Hematopoietic multipotent progenitor cell treated with erythropoietin and hydrocortisone succinate and interleukin-3 and kit ligand, for 8 days (in vitro differentiated cells): ENCODE measurements at regions not wholly inside any gene's neighbourhood (a gene's known extent, or its start where the extent isn't known, plus 50 kb on each side); places are given as distances from the start of the nearest gene placed in this dataset.

Experiments
- DNase-seq: peaks from one replicate; pipeline ENCODE4 v3.0.0-alpha.2; 2015

- no peak for DNase-seq
Measured at GRCh38 chr4:55175779-55176231, 50.4 kb upstream of the KDR start.

DNA sequence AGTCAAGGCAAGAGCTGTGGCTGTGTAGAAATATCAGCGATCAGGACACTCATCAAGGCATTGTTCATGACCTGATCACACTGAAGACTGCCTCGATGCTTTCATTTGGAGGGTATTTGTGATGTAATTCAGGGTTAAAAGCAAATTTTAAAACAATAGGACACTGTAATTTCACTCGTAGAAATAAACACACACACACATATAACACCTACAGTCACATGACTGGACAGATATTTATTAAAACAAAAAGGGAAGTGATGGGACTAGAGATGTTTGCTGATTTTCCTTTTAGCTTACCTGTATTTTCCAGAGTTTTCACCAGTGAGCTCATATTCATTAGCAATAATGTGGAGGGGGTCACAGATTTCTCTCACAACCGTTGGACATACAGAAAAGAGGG, 51.1 kb upstream of the KDR start:
- no peak for DNase-seq

DNA sequence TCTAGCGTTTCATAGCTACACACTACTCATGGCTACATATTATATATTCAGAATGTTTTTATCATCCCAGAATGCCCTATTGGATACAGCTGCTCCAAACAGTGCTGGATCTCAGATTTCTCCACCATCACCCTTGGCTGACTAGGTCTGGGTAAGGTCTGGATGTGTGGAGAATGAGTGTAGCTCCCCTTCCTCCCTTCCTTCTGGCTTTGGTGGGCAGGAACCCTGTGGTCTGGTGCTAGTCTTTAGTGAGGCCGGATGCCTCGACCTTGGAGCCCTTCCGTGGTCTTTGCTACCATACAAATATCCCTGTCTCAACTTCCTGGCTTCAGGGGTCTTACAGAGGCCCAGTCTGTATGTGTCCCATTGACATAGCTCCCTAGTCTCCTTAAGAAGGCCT, 52.1 kb upstream of the KDR start:
- DNase-seq = no peak

DNA sequence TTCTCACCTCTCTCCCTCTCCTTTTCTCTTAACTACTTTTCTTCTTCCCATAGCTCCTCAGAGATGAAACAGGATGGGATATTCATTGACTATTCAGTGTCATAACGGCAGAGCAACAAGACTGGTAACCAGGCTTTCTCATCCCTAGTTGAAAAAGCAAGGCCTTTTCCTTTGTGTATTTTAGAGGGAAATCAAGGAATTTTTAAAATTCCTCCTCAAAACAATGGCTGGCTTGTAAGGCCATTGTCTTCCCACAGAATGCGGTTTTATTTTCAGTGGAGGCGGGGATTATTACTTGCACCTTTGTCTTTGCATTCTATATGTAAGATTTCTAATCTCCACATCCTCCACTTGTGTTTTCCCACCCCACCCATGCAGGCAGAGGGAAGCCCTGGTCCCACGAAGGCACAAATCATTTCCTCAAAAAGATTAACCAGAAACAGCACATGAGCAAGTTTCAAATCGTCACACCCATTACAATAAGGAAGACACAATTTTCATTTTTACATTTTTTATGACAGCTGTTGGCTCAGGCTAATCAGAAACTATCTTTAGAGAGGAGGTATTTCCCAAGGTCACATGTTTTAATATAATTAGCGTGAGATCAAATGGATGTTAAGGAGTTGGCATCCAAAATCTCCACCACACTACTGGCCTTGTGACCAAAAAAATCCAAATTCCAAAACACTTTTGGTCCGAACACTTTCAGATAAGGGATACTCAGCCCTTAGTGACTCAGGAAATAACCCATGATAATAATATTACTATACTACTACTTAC, 53.0 kb upstream of the KDR start:
- no peak for DNase-seq

DNA sequence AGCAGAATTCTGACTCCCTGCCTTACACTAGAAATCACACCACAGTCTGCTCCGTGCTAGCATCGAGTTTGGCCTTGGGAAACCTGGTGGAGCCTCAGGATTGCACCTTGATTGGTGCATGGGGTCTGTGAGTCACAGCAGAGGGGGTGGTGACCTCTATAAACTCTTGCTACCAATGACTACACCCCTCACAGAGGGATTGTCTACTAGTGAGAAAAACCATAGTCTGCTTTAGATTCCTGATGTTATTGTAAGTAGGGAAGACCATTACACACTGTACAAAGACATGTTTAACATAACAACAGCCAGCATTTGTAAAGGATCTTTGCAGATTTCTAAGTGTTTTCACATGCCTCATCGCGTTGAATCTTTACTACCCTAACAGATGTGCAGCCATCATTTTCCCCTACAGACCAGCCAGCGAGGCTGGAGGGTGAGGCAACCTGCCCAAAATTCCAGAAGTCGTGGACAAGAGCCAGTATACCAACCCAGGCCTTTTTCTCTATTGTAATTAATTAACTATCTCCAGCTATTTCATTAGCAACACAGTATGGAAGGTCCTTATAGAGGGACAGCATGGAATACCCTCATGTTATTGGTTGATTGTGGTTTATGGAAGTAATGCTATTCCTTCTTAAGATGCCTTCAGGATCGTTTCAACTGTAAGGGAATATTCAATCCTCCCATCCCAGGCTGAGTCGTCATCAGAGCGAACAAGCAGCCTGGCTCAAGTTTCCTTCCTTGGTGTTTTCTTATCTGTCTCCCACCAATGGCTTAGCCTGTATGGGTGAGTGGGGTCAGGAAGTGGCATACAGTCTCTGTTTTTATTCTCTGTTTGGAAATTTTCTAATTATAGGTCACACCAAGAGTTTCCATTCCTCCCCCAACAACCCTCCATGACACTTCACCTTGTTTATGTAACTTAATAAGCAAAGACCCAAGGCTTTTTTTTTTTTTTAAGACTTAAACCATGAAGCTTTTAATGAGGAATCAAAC, 55.9 kb upstream of the KDR start:
- DNase-seq = no peak

DNA sequence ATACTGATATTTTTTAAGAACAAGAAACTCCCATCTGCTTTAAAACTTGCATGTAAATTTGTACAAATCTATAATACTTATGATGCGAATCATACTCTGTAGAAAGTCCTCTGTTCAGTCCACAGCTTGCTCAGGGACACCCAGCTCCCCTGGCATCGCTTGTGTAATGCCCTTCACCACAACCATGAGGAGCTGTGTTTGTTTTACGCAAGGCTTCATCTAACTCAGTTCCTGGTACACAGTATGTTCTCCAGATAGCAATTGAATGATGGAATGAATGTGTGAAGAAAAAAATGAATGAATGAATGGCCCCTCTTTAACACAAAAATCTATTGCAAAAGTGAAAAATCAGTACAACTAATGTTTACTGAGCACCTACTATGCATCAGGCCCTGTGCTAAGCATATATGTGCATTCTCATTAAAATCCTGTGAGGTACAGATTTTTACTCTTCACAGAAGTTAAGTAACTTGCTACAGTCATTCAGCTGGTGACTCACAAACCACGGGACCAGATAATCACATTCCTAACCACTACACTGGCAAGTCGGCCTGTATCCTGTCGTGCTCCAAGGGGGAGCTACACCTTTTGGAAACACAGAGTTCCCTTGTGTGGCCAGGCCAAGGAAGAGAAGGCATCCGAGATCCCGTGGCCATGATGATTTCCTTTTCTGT, 58.7 kb upstream of the KDR start:
- DNase-seq = no peak

DNA sequence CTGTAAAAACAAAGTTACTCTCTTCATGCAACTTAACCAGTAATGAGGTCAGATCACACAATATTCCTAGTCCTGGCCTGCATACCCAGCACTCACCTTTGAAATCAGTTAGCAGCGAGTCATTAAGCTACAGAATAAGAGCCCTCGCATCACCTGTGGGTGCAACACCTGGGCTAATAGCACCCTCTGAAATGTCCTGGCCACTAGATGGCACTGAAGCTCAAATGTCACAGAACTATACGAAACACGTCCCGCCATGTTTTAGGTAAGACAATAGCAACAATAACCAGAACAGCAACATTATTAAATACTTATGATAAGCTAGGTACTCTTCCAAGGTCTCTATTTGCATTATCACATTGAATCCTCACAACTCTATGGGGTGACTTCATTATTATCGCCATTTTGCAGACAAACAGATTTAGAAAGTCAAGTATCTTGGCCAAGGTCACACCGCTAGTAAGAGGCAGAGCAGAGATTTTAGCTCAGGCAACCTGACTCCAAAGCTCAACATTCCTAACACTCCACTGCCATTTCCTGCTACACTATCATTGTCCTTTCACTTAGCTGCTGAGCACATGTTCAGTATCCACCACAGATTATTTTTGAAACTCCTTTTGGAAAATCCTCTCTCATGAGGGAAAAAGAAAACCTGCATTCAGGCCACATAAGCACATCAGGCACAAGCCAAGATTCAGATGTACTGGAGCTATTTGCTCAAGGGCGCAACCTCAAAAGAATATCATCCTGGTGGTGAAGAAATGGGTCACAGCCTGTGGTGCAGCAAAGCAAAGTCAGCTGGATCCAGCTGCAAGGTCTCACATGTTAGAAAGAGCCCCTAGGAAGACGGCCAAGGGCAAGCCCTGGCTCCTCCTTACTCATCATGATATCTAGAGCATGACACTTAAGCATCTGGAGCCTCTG, 59.5 kb upstream of the KDR start:
- DNase-seq = peak; percentile 29

DNA sequence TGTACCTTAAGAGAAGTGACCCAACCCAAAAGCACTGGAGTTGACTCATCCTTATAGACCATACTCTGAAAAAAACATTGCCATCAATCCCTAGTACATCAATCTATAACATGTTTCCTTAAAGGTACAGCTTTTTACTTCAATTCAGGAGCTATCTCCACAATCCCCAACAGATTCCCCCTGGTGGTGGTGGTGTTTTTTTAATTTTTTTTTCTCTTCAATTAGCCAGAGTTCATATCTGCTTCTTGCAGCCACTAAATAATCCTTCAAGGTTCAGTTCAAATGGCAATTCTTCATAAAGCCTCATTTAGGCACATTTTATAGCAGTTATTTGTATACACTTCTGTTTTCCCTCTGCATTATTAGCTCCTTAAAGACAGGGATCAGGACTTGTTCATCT, 60.7 kb upstream of the KDR start:
- DNase-seq = no peak

DNA sequence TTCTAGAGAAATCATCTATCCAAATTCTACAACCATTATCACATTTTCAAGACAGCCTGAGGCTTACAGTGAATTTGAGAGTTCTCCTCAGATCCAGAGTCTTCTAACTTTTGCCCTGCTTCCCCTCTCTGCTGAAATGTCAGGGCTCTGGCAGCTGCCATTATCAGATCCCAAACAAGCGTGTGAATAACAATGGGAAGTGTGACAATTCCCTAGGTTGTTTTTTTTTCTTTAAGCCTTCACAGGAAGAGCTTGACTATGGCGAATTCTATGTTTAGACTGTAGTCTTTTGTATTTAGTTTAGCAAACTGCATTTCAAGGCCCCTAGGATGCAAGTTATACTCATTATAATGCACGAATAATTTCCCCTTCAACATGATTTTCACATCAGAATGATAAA, 61.3 kb upstream of the KDR start:
- no peak for DNase-seq

GRCh38 chr4:55214172-55214571, 88.8 kb upstream of the KDR start:
- no peak for DNase-seq

DNA sequence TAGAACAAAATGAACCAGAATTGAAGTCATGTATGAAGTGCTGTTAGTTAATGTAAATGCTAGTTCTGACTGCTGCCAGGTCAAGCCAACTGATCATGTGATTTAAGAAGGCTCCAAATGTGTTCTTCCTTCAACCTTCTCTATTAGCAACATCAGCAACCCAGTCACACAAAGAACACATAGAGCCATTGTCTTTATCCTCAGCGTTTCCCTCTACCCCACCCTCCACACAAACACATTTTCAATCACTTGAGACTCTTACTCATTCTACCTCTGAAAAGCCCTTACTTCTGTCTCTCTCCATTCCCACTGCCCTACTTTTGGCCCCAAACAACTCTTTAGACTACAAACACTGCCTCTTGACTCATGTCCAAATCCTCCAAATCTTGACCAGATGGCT, 89.7 kb upstream of the KDR start:
- DNase-seq = no peak

DNA sequence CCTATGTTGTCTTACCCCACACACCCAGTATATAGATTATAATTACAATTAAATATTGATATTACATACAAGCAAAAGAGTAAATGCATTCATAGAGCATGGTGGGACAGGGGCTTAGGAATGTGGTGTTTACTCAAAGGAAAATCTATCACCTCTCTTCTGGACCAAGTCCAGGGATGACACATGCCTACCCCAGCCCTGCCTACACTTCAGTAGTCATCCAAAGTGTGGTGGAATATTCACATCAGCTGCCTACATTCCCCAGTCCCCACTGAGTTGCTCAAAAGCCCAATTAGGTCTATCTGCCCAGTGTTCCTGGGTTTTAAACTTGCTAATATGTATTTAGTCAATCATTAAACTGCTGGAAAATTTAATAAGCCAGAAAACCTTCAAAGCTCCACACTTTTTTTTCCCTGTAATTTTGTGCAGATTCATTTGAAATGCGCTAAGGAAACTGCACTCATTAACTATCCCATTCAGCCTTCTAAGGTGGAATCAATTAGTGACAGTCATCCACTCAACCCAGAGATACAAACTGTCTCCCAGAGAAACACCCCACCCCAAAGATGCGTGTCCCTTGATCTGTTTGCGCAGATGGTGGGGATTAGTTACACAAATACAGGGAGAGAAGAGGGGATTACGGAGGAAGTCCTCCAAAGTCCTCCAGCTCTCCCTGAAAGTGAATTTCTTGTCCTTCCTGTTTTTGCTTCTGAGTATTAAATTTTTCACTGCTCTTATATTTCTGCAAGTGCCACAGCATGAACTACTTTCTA, 91.7 kb upstream of the KDR start:
- DNase-seq = no peak

- DNase-seq = no peak
Measured at GRCh38 chr4:55218041-55218440, 92.6 kb upstream of the KDR start.

GRCh38 chr4:55237839-55238238, 108.2 kb upstream of the SRD5A3 start:
- no peak for DNase-seq

- no peak for DNase-seq
Measured at GRCh38 chr4:55238407-55238806, 107.6 kb upstream of the SRD5A3 start.

DNA sequence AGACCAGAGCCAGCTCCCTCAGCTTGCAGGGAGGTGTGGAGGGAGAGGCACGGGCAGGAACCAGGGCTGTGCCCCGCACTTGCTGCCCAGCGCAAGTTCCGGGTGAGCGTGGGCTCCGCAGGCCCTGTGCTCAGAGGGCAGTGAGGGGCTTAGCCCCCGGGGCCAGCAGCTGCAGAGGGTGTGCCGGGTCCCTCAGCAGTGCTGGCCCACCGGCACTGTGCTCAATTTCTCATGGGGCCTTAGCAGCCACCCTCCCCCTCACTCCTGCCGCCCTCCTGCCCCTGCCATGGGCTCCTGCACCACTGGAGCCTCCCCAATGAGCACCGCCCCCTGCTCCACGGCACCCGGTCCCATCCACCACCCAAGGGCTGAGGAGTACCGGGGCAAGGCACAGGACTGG, 104.6 kb upstream of the SRD5A3 start:
- no peak for DNase-seq

- no peak for DNase-seq
Measured at GRCh38 chr4:55242506-55242905, 103.5 kb upstream of the SRD5A3 start.

DNA sequence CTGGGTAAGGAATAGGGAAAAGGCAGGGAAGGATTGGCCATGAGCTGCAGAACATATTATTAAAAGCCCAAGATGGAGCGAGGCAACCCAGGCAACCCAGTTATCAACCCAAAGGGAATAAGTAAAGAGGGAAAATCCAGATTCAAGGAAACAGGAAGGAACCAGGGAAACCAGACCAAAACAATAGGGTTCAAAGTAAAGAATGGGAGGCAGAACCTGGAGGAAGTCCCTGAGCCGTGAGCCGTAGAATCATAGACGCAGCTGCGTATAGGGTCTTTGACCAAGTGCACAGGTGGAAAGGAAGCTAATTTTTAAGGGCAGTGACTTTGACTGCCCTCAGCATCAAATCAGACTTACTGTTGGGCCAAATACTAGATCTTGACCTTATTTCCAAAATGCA, 98.5 kb upstream of the SRD5A3 start:
- DNase-seq = no peak

DNA sequence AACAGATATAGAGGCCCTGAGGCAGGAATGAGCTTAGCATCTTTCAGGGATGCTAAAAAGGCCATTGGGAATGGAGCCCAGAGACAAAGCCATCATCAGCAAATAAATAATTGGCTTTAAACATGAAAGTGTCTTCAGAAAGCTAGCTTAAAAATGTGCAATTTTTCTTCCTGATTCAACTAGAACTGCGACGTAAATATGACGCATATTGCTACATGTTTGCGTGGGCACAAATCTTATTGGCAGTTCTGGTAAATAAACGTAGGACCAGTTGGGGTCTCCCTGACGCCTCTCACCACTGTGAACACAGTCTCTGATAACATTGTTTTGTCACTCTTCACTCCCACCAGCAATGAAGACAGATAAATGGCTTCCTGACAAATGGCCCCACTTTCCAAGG, 97.3 kb upstream of the SRD5A3 start:
- no peak for DNase-seq

DNA sequence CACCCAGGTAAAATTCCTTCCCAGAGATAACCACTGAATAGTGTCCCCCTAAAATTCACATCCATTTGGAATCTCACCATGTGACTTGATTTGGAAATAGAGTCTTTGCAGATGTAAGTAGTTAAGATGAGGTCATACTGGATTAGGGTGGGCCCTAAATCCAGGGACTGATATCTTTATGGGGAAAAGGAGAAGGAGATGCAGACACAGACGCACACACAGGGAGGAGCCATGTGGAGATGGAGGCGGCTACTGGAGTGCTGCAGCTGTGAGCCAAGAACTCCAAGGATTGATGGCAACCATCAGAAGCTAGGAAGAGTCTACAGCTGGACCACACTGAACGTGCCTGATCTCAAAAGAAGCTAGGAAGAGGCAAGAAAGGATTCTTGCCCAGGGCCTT, 96.6 kb upstream of the SRD5A3 start:
- DNase-seq = no peak

DNA sequence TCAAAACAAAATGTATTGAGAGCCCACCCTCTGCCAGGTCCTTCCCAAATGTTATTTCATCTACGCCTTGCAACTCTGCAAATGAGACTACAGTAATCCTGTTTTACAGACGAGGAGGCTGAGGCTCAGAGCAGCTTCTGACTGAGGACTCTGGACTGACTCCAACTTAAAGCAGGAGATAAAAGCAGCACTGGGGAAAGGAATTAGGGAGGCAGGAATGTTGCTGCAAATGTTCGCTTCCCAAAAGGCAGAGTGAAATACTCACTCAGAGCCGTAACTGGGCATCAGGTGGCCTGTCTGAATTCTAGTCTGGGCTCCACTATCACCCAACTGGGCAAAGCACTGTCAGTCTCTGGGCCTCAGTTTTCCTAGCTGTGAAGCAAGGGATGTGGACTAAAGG, 94.7 kb upstream of the SRD5A3 start:
- no peak for DNase-seq

- no peak for DNase-seq
Measured at GRCh38 chr4:55251896-55252295, 94.1 kb upstream of the SRD5A3 start.
